Neural cell (in vitro differentiated cells): ENCODE measurements at regions not wholly inside any gene's neighbourhood (a gene's known extent, or its start where the extent isn't known, plus 50 kb on each side); places are given as distances from the start of the nearest gene placed in this dataset.

Experiments
- H2AFZ ChIP-seq: fragments of 200-600, 300-800 bp; sonication (generic), shearing (Covaris generic); 2 replicates; pipeline ENCODE4 v1.6.0; 2014; ENCODE audit warnings: low read depth, mild to moderate bottlenecking, antibody characterized with exemption, low read length, moderate library complexity
- H3F3A ChIP-seq: fragments of 200-600 bp; shearing (Covaris generic); 2 replicates; pipeline ENCODE4 v1.6.1; 2016; ENCODE audit warnings: mild to moderate bottlenecking, moderate library complexity, mixed read lengths, antibody characterized with exemption, low read length; ENCODE audit not compliant: insufficient read depth, poor library complexity, severe bottlenecking
- H3K27ac ChIP-seq: fragments of 200-600, 300-800 bp; sonication (generic), shearing (Covaris generic); 2 replicates; pipeline ENCODE4 v1.5.1; 2014; ENCODE audit warnings: mild to moderate bottlenecking, low read length, moderate library complexity
- H3K27me3 ChIP-seq: fragments of 300-800, 200-600 bp; sonication (generic), shearing (Covaris generic); 2 replicates; pipeline ENCODE4 v1.6.0; 2014; ENCODE audit warnings: mild to moderate bottlenecking, low read depth, low read length, moderate library complexity; ENCODE audit not compliant: insufficient read depth
- H3K36me3 ChIP-seq: fragments of 300-800, 200-600 bp; sonication (generic), shearing (Covaris generic); 2 replicates; pipeline ENCODE4 v1.5.1; 2014; ENCODE audit warnings: mild to moderate bottlenecking, antibody characterized with exemption, low read length, moderate library complexity; ENCODE audit not compliant: insufficient read depth
- H3K4me2 ChIP-seq: fragments of 300-800, 200-600 bp; sonication (generic), shearing (Covaris generic); 2 replicates; pipeline ENCODE4 v1.6.0; 2014; ENCODE audit warnings: mild to moderate bottlenecking, low read length
- H3K4me3 ChIP-seq: fragments of 300-800, 200-600 bp; sonication (generic), shearing (Covaris generic); 2 replicates; pipeline ENCODE4 v1.5.1; 2014; ENCODE audit warnings: mild to moderate bottlenecking, low read length, moderate library complexity
- H3K79me2 ChIP-seq: fragments of 200-600 bp; shearing (Covaris generic); replicated peaks from 2 replicates; pipeline ENCODE4 v1.6.0; 2014; ENCODE audit warnings: mild to moderate bottlenecking, low read length, moderate library complexity; ENCODE audit not compliant: insufficient read depth
- H3K9ac ChIP-seq: fragments of 300-800, 200-600 bp; sonication (generic), shearing (Covaris generic); 2 replicates; pipeline ENCODE4 v1.6.1; 2016; ENCODE audit warnings: mild to moderate bottlenecking, low read length, mixed read lengths
- H3K9me2 ChIP-seq: fragments of 200-600 bp; shearing (Covaris generic); 2 replicates; pipeline ENCODE4 v1.6.1; 2016; ENCODE audit warnings: mild to moderate bottlenecking, low read length, mixed read lengths; ENCODE audit not compliant: insufficient read depth
- H3K9me3 ChIP-seq: fragments of 200-600, 300-800 bp; sonication (generic), shearing (Covaris generic); 2 replicates; pipeline ENCODE4 v1.6.1; 2016; ENCODE audit warnings: mild to moderate bottlenecking, mixed run types, low read length, moderate library complexity, mixed read lengths
- H4K20me1 ChIP-seq: fragments of 200-600 bp; shearing (Covaris generic); 2 replicates; pipeline ENCODE4 v1.6.1; 2016; ENCODE audit warnings: mild to moderate bottlenecking, mixed run types; ENCODE audit not compliant: insufficient read depth
- CTCF ChIP-seq: fragments of 450-650 bp; IDR thresholded peaks from 2 replicates; pipeline ENCODE4 v1.5.1; 2014; ENCODE audit warnings: antibody characterized with exemption, mild to moderate bottlenecking, moderate library complexity; ENCODE audit not compliant: poor library complexity, severe bottlenecking
- EP300 ChIP-seq: fragments of 450-650 bp; conservative IDR thresholded peaks from 2 replicates; pipeline ENCODE4 v1.6.1; 2014; ENCODE audit warnings: antibody characterized with exemption, mild to moderate bottlenecking, moderate library complexity; ENCODE audit not compliant: poor library complexity, severe bottlenecking
- EZH2 ChIP-seq: fragments of 200-600, 300-800 bp; shearing (Covaris generic), sonication (generic); IDR thresholded peaks from 2 replicates; pipeline ENCODE4 v1.6.1; 2014; ENCODE audit warnings: antibody characterized with exemption, low read length, borderline replicate concordance, mild to moderate bottlenecking; ENCODE audit not compliant: insufficient read depth, poor library complexity, severe bottlenecking
- MXI1 ChIP-seq: fragments of 450-650 bp; conservative IDR thresholded peaks from 2 replicates; pipeline ENCODE4 v1.6.1; 2014; ENCODE audit warnings: antibody characterized with exemption, mild to moderate bottlenecking; ENCODE audit not compliant: poor library complexity, severe bottlenecking
- POLR2AphosphoS5 ChIP-seq: IDR thresholded peaks from 2 replicates; pipeline ENCODE4 v1.6.1; 2012
- RAD21 ChIP-seq: fragments of 450-650 bp; conservative IDR thresholded peaks from 2 replicates; pipeline ENCODE4 v1.6.1; 2014; ENCODE audit warnings: antibody characterized with exemption, mild to moderate bottlenecking, moderate library complexity
- SMC3 ChIP-seq: fragments of 450-650 bp; conservative IDR thresholded peaks from 2 replicates; pipeline ENCODE4 v1.6.1; 2014; ENCODE audit warnings: antibody characterized with exemption, mild to moderate bottlenecking, moderate library complexity; ENCODE audit not compliant: poor library complexity
- TAF1 ChIP-seq: IDR thresholded peaks from 2 replicates; pipeline ENCODE4 v1.6.1; 2012; ENCODE audit warnings: low read depth
- TF ChIP-seq, protein P1 (sequence below): IDR thresholded peaks from 2 replicates; pipeline ENCODE4 v1.6.1; 2012; ENCODE audit warnings: borderline replicate concordance

DNA sequence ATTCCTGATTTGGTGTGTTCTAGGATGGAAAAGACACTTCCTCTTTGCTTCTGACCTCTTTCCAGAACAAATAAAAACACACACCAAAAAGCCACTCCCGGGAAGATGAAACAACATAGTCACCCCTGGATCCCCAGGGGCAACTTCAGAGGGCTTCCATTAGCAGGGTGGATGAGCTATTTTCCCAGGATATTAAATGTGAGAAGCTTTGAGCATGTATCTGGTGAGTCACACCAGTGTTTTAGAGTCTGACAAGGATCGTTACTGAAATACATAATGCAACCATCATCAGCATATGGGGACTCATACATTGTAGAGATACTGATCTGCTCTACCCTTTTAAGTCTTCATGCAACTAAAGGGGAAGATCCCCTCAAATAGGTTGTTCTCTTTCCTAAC lies 115.5 kb upstream of the ZNF438 start:
- H3F3A ChIP-seq = no peaks in the 10 kb centered on the region
- TF ChIP-seq RAD21 (no peak), MXI1 (no peak), TAF1 (no peak), EZH2 (no peak), CTCF (no peak), EP300 (no peak), SMC3 (no peak), POLR2AphosphoS5 (no peak)
- TF ChIP-seq, protein P1, sequence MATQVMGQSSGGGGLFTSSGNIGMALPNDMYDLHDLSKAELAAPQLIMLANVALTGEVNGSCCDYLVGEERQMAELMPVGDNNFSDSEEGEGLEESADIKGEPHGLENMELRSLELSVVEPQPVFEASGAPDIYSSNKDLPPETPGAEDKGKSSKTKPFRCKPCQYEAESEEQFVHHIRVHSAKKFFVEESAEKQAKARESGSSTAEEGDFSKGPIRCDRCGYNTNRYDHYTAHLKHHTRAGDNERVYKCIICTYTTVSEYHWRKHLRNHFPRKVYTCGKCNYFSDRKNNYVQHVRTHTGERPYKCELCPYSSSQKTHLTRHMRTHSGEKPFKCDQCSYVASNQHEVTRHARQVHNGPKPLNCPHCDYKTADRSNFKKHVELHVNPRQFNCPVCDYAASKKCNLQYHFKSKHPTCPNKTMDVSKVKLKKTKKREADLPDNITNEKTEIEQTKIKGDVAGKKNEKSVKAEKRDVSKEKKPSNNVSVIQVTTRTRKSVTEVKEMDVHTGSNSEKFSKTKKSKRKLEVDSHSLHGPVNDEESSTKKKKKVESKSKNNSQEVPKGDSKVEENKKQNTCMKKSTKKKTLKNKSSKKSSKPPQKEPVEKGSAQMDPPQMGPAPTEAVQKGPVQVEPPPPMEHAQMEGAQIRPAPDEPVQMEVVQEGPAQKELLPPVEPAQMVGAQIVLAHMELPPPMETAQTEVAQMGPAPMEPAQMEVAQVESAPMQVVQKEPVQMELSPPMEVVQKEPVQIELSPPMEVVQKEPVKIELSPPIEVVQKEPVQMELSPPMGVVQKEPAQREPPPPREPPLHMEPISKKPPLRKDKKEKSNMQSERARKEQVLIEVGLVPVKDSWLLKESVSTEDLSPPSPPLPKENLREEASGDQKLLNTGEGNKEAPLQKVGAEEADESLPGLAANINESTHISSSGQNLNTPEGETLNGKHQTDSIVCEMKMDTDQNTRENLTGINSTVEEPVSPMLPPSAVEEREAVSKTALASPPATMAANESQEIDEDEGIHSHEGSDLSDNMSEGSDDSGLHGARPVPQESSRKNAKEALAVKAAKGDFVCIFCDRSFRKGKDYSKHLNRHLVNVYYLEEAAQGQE = no peak
- no peaks in the 10 kb centered on the region for H3K27me3 ChIP-seq
- no peak overlapping the region for H3K27ac ChIP-seq
- H3K9ac ChIP-seq = no peak overlapping the region
- H2AFZ ChIP-seq = no peak overlapping the region
- H4K20me1 ChIP-seq = no peaks in the 10 kb centered on the region
- H3K4me2 ChIP-seq = no peak overlapping the region
- H3K79me2 ChIP-seq = no peaks in the 10 kb centered on the region
- H3K36me3 ChIP-seq = no peaks in the 10 kb centered on the region
- H3K9me3 ChIP-seq = no peaks in the 10 kb centered on the region
- no peaks in the 10 kb centered on the region for H3K9me2 ChIP-seq
- H3K4me3 ChIP-seq = no peak overlapping the region

GRCh38 chr10:31148951-31149350 lies 117.3 kb upstream of the ZNF438 start:
- no peaks in the 10 kb centered on the region for H3K36me3 ChIP-seq
- no peak overlapping the region for H3K4me3 ChIP-seq
- H3K9me2 ChIP-seq = no peaks in the 10 kb centered on the region
- no peaks in the 10 kb centered on the region for H4K20me1 ChIP-seq
- H3K27me3 ChIP-seq = no peaks in the 10 kb centered on the region
- no peak overlapping the region for H3K4me2 ChIP-seq
- no peaks in the 10 kb centered on the region for H3K9me3 ChIP-seq
- no peak overlapping the region for H2AFZ ChIP-seq
- no peaks in the 10 kb centered on the region for H3F3A ChIP-seq
- H3K27ac ChIP-seq = no peak overlapping the region
- TF ChIP-seq, protein P1 = no peak
- no peak for TF ChIP-seq MXI1
- no peak for TF ChIP-seq SMC3
- no peak for TF ChIP-seq TAF1
- no peak for TF ChIP-seq POLR2AphosphoS5
- TF ChIP-seq EP300 = no peak
- no peak for TF ChIP-seq EZH2
- TF ChIP-seq CTCF = no peak
- no peak for TF ChIP-seq RAD21
- H3K9ac ChIP-seq = no peak overlapping the region
- H3K79me2 ChIP-seq = no peaks in the 10 kb centered on the region
